GM18907 (cell line): ENCODE measurements at regions not wholly inside any gene's neighbourhood (a gene's known extent, or its start where the extent isn't known, plus 50 kb on each side); places are given as distances from the start of the nearest gene placed in this dataset.

Experiments
- ATAC-seq: cut with Tn5 transposase; IDR thresholded peaks from one replicate; pipeline ENCODE4 v1.9.1; 2021; ENCODE audit warnings: mild to moderate bottlenecking, moderate library complexity; ENCODE audit not compliant: unreplicated experiment

DNA sequence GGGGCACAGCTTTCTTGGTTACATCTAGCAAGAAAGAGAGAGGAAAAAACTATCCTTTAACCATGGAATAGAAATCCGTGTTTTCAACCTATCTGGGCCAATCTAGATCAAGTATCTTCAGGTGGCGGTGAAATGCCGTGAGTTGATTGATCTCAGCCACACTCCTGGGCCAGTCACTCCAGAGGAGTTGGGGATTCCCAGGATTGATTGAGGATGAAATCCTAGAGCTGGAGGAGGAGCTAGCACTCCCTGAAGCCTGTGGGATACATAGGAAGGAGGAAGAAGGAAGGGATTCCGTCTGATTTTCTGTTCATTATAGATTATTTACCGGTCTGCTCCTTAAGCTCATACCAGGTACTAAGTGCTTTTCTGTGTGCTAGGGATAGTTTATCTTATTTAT, 106.3 kb upstream of the ARID2 start:
- no peak for ATAC-seq

- ATAC-seq: no peak
Observed at GRCh38 chr12:45623940-45624339, 105.6 kb upstream of the ARID2 start.

DNA sequence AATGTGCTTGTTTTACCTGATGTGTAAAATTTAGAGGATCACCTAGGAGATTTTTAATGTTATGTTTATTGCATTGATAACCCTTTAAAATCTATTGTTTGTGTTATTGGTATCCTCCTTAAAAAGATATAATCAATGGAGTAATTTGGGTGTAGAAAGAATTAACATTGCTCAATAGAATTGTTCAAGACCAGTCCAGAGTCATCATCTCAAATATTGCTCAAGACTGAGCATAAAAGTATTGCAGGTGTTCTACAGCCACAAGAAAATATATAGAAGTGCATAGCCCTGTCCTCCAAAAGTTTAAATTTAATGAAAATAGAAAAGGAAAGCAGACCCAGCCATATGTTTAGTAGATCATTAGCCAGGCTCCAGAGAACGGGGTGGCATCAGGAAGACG, 102.5 kb upstream of the ARID2 start:
- ATAC-seq: no peak

- no peak for ATAC-seq
Observed at GRCh38 chr12:45627407-45628069, 102.0 kb upstream of the ARID2 start.

- no peak for ATAC-seq
Observed at GRCh38 chr12:45629292-45629691, 100.2 kb upstream of the ARID2 start.

DNA sequence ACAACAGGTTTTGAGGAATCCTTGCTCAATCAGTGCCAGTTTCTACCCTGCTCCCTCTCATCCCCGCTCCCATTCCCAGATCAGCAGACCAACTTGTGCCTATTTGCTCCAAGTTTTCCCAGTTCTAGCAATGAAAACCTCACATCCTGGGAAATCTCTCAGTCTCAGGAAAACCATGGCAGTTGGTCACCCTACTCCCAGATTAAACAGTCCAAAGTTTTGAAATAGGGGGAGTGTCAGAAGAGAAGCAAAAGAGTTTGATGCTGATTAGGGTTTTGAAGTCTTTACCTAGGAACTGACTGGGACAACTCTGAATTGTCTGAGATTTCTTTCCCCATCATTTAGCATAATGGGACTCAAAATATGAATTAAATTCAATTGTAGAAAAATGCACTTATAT, 95.8 kb upstream of the ARID2 start:
- no peak for ATAC-seq

- ATAC-seq: peak; percentile 75
Observed at GRCh38 chr12:45634273-45634917, 95.1 kb upstream of the ARID2 start.

DNA sequence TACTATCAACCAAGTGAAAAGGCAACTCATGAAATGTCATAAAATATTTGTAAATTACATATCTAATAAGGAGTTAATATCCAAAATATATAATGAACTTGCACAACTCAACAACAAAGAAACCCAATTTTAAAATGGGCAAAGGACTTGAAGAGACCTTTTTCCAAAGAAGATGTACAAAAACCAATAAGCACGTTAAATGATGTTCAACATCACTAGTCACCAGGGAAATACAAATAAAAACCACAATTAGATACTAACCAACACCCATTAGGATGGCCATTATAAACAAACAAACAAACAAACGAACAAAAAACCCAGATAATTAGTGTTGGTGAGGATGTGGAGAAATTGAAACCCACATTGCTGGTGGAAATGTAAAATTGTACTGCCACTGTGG, 92.3 kb upstream of the ARID2 start:
- ATAC-seq: no peak

GRCh38 chr12:45637706-45638105, 91.8 kb upstream of the ARID2 start:
- no peak for ATAC-seq

DNA sequence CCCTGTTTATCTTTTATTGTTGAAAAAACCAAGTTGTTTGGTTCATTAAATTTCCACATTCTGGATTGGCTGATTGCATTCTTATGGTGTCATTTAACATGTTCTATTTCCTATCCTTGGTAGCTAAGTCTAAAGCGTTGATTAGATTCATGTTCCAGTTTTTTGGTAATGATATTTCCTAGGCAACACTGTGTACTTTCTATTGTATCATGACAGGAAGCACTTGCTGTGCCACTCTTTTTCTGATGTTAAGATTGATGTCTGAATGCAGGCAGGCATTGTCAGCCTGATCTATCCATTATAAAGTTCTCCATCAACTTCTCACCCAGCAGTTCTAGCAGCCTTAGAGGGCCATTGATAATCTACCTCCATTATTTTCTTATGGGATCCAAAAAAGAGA, 91.1 kb upstream of the ARID2 start:
- ATAC-seq: no peak

GRCh38 chr12:45644541-45644940, 85.0 kb upstream of the ARID2 start:
- no peak for ATAC-seq

DNA sequence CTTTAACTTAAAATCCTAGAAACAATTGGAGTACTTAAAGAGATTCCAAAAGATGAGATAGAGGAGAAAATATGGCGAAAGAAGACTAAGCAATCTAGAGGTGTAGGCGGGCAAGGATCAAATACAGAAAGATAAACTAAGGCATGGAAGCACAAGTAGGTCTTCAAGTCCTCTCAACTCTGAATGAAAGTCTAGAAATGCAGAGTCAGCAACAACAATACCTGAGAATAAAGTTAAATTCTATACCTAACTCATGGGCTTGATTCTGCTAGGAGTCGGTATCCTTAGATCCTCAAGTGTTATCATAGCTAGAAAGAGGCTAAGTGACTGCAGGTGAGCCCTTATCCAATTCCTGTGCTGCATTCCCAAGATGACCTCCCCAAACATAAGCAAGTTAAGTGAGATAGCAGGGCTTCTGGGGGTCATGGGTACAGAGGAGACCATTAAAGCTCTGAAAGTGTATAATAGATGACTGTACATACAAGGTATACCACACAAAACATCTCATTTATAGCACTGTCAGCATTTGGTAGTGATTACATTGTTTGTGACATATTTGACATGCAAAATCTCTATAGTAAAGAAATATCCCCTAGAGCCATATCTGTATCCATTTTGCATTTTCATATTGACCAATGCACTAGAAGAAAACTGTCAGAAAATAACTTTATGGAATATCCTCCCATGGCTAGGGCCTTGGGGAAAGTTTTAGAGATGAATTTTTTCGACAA, 82.5 kb upstream of the ARID2 start:
- ATAC-seq: no peak

- no peak for ATAC-seq
Observed at GRCh38 chr12:45648070-45648469, 81.4 kb upstream of the ARID2 start.

- no peak for ATAC-seq
Observed at GRCh38 chr12:45651029-45651428, 78.5 kb upstream of the ARID2 start.

DNA sequence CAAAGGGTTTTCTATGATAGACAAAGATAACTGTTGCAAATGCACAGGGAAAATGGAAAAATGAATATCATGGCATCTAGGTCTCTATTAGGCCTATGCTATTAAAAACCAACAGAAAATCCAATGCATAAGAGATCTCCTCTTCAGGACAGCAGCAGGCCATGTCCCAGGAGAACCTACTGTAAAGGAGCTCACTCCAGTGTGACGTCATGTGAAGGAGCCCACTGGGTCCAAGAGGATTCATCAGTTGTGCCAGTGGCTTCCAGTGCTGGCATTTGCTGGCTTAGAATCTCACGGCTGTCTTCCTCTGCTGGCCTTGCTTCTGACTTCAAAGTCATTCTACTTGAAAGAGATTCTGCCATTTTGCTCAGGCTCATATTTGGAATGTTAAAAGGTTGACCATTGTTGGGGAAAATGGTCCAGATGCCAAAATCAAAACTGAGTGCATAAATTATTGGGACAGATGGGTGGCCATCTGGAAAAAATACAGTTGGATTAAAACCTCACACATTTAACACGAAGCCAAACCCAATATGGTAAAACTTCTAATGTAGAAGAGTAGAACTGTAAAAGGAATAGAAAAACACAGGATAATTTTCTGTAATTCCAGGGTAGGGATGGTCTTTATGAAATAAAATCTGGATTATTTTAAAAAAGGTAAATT, 75.4 kb upstream of the ARID2 start:
- ATAC-seq: no peak

DNA sequence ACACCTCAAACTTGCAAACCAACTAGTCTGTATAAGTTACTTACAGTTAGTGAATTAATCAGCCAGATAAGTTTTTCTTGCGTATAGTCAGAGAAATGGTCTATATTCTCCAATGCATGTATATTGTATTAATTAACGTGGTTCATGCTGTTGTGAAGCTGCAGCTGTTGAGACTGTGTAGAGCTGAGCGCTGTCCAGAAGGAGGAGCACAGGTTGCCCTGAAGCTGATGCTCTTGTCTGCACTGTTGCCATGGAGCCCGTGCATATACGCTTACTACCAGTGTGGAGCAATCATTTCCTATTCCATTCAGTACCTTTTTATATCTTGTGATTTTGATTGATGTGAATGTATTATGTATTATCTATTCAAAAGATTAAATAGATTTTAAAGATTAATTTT, 74.3 kb upstream of the ARID2 start:
- ATAC-seq: peak; percentile 64

DNA sequence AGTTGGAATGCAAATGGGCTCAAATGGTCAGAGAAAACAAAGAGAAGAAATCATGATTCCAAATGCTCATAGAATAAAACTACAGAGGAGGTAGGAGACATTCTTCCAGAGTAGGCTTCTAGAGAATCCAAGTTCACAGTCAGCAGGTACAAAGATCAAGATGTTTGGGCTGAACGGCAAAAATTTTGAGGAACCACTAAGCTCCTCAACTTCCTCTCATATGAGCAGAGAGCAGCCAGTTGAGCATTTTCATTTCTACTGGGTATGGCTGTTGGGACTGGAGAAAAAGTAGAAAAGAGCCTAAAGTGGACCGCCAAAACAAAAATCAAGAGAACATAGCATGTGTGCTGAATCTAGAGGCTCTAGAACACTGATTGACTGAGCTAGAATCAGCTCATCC, 73.8 kb upstream of the ARID2 start:
- ATAC-seq: no peak

GRCh38 chr12:45658020-45658419, 71.5 kb upstream of the ARID2 start:
- ATAC-seq: peak; percentile 47

DNA sequence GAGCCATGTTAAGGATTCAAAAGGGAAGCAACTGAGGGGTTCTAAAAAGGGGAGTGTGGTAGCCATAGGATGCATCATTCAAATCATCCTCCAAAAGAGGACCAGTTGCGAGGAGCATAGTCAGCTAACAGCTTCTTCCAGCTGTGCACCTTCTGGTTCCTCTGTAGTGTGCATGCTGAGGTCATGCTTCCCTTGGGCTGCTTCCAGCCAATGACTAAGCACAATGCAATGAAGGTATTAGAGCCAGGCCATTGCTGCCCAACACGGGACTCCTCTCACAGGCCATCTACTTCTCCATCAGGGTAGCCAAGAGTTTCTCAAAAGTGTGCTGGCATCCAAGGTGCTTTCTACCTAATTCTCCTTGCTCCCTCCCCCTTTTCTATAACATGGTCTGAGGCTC, 69.2 kb upstream of the ARID2 start:
- no peak for ATAC-seq

- no peak for ATAC-seq
Observed at GRCh38 chr12:45663455-45663854, 66.1 kb upstream of the ARID2 start.

GRCh38 chr12:45665941-45666340, 63.6 kb upstream of the ARID2 start:
- no peak for ATAC-seq

DNA sequence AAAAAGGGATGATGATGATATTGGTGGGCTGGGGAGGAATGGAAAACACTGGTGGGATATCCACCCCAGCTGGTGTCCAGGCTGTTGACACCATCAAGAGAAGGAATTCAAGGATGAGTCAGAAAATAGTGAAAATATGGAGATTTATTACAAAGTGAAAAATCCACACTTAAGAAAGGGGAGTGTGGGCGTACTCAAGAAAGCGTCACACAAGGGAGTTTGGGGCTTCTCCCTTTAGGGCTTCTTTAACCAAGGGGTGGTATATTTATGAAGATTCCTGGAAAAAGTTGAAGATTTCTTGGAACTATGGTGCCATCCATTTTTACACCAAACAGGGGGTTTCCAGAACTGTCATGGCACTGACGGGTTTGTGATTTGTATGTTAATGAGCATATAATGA, 63.1 kb upstream of the ARID2 start:
- no peak for ATAC-seq
